ENCODE measurements at regions not wholly inside any gene's neighbourhood (a gene's known extent, or its start where the extent isn't known, plus 50 kb on each side); places are given as distances from the start of the nearest gene placed in this dataset.
"Not testable (repeated sequence)": the region's sequence is repeated elsewhere in the genome, so short reads cannot be mapped to it uniquely, and the experiment has no call there.

DNA sequence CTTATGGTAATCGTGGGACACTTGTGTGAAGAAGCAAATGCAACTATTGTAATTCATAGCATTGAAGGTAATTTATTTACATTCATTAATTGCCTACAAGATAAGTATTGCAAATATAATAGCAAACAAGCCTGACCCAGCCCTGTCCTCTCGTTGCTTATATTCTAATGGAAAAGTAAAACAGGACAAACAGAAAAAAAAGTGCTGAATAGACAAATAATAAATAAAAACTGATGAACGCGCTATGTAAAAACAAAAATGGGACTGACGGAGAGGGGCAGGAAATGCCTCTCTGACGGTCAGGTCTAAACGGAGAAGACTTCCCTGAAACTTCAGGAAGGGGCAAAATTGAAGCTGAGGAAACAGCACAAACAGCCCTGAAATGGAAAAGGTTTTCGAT is 284.9 kb upstream of the FRG1 start:
- not testable (repeated sequence) for TF ChIP-seq POLR2AphosphoS5 (IDR thresholded peaks at IDR 0.05)
- TF ChIP-seq, protein P1, sequence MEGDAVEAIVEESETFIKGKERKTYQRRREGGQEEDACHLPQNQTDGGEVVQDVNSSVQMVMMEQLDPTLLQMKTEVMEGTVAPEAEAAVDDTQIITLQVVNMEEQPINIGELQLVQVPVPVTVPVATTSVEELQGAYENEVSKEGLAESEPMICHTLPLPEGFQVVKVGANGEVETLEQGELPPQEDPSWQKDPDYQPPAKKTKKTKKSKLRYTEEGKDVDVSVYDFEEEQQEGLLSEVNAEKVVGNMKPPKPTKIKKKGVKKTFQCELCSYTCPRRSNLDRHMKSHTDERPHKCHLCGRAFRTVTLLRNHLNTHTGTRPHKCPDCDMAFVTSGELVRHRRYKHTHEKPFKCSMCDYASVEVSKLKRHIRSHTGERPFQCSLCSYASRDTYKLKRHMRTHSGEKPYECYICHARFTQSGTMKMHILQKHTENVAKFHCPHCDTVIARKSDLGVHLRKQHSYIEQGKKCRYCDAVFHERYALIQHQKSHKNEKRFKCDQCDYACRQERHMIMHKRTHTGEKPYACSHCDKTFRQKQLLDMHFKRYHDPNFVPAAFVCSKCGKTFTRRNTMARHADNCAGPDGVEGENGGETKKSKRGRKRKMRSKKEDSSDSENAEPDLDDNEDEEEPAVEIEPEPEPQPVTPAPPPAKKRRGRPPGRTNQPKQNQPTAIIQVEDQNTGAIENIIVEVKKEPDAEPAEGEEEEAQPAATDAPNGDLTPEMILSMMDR (IDR thresholded peaks at IDR 0.05) = not testable (repeated sequence)
